Hippocampal formation (tissue), 2 donors: ENCODE measurements at regions not wholly inside any gene's neighbourhood (a gene's known extent, or its start where the extent isn't known, plus 50 kb on each side); places are given as distances from the start of the nearest gene placed in this dataset.

Experiments
- DNase-seq, 2 donors: peaks; one replicate each; lab custom pipeline; 2025; lab: John Stamatoyannopoulos, UW

DNA sequence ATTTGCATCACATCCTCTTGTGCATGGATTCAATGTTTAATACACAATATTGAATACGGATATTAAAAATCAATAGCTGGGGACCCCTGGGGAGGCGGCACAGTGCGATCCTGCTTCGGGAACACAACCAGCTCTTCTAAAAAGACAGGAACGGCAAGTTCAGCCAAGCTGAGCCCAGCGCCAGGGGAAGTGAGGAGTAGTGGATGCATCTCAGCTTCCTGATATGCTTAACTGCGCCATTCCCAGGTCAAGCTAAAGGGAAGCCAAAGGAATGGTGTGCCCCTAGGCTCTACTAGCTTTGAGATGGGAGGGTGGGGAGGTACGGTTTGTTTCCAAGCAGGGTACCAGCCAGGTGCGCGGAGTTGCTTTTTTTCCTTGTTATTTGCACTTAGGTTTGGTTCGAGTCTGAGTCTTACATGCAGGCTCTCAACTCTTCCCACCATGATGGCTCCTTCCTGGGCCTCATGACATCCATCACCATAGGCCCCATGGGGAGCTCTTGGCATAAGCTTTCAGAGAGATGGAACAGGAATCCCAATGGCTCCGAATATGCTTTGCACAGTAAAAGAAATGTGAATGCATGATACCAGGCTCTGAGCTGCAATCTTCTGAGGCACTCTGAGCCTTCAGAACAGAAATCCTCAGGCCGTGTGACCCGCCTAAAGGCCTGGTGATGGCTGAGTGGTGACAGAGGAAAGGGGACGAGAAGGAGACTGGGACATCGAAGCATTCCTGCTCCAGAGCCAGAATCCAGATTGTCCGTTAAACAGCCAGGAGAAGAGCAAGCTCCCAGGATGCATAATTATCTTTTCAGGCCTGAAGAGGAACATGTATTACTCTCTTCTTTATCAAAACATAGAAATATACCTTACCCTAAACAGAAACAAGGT is 51.8 kb upstream of the BCOR start:
- no peak for DNase-seq

DNA sequence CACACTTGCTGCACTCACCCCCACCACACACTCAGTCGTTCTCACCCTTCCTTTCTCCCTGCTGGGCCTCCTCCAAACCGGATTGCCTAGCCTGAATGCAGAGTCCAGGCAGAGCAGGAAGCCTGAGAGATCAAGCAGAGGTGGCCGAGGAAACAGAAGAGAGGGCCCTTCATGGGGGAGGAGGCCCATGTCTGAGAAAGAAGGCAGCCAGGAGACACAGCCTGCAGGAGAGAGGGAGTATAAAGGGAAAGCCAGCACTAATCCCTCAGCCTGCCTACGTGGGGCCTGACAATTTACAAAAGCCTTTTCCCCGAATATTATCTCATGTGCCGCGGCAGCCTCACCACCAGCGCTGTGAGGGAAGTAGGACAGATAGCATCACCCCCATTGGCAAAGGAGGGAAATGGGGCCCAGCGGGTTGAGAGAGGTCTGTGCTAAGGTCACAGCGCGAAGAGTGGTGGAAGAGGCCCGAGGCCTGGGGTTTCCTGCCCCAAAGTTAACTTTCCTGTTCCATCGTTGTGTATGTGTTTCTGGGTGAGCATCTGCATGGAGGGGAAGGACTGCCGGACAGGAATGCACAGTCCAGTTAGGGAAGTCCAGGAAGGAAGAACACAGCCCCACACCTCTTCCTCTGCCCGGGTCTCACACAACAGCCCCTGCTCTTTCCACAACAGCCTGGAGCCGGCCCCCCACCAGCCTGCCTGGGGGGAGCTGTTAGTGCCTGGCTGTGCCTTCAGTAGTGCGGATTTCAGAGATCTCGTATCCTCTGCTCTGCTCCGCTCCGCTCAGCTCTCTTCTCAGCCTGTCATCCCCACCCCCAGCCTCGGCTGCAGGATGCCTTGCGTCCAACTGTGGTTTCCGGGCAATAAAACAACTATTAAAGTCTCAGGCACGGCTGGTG is 50.9 kb upstream of the BCOR start:
- DNase-seq: no peak

DNA sequence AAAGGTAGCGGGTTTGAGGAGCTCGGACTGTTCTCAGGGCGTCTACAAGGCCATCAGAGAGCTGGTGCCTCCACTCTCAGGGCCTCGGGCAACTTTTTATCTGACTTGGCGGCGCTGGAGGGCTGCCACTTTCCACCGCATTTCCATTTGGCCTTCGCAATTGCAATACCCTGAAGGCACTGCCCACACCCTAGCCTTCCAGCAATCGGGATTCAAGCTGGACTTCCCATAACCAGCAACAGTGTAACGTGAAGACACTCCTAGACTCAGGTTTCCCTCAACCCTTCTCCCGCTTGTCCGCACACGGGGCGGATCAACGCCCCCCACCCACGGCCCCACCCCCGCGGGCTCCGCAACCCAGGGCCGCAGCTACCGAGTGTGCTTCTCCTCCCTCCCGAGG is 50.2 kb upstream of the BCOR start:
- no peak for DNase-seq
